ENCODE measurements at regions not wholly inside any gene's neighbourhood (a gene's known extent, or its start where the extent isn't known, plus 50 kb on each side); places are given as distances from the start of the nearest gene placed in this dataset.

DNA sequence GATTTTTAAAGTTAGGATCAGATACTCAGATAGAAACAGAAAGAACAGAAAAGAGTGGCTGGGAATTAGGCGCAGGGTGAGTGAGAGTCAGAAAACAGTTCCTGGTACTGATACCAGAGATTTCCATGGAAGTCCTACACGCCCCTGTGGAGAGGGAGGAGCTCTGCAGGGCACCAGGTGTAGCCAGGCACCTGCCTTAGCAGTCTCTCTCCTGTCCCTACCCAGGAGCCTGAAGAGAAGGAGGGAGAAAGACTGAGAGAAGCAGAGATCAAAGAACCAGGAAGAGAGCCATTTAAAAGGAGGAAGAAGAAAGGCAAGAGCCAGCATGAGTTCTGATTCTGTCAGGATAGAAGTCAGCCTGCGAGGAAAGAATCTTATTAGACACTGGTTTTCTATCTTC is 65.0 kb downstream of the CBLN1 start:
- DNase-seq = no peak

- no peak for DNase-seq
Observed at GRCh38 chr16:49213594-49213993, 68.0 kb downstream of the CBLN1 start.

- DNase-seq = no peak
Observed at GRCh38 chr16:49204191-49204590, 77.4 kb downstream of the CBLN1 start.

DNA sequence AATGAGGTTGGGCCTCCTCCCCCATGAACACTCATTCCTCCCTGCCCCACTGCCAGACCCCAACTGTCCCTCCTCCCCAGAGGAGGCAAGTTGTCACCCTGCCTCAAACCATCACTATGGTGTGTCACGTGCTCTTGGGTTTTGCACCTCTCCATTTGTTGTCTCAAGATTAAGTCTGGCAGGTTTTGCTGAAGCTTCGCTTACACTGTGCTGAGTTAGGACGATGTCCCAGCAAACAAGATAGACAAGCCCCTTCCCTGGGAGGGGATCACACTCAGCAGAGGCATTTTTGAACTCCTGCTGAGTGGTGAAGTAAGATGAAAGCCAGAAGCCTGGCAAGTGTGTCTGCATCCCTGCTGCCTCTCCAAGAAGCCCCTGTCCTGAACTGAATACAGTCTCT is 78.3 kb downstream of the CBLN1 start:
- no peak for DNase-seq

DNA sequence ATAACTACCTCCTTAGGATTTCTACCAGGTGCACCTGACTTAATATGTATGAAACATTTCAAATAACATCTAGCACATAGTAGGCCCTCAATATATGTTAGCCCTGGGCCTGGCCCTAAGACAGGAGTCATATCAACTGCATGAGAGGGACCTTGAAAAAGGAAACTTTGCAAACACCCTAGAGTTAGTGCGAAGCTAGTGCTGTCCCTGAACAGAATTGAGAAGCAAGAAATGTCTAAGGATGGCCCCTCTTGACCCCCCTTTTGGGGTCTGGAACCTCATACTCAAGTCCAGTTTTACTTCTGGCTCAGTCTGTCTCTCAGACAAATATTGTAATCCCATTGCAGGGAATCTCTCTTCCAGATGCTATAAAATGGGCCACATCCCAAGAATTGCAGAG is 80.5 kb downstream of the CBLN1 start:
- no peak for DNase-seq

DNA sequence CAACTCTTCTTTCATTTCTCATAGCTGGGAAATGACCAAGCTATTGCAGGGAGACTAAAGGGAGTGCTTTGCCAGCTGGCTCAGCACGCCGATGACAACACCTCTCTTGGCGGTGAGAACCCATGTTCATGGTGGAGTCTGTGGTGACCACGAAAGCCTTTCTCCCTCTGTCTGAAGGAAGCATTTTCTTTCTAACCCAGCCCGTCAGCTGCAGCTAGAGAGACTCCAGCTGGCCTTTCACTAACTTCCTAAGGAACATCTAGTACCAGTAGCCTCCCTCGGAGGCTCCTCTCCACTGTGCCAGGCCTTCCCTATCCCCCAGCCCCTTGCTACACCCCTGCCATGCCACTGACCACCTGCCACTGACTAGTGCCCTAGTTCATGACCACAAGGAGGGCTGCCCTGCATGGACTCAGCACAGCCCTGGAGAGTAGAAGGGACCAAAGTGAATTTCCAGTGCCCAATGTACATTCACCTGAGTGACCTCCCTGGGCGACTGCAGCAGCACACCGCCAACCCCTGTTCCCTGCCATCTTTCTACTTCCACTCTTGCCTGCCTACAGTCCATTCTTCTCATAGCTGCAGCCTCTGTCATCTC is 81.3 kb downstream of the CBLN1 start:
- DNase-seq = no peak

DNA sequence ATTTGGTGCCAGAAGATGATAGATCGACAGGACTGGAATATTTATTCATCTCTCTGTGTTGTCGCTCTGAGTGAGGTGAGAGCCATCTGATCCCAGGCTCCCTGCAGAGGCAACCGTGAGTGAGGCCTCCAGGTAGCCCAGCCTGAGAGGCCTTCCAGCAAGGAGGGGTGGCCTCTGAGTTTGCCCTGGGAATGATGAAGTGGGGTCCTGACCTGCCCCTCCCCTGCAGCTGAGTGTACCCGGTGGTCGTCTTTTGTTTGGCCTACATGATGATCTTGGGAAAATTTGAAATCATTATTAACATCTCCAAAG is 86.4 kb downstream of the CBLN1 start:
- no peak for DNase-seq

GRCh38 chr16:49194537-49195236 is 87.0 kb downstream of the CBLN1 start:
- DNase-seq = no peak

- DNase-seq = no peak
Observed at GRCh38 chr16:49193596-49193995, 88.0 kb downstream of the CBLN1 start.

- DNase-seq = no peak
Observed at GRCh38 chr16:49189286-49189685, 92.4 kb downstream of the CBLN1 start.

GRCh38 chr16:49183911-49184310 is 97.7 kb downstream of the CBLN1 start:
- DNase-seq = peak; percentile 15

- DNase-seq = no peak
Observed at GRCh38 chr16:49181791-49182518, 99.7 kb downstream of the CBLN1 start.

GRCh38 chr16:49179714-49180330 is 101.8 kb downstream of the CBLN1 start:
- DNase-seq = no peak

- DNase-seq = no peak
Observed at GRCh38 chr16:49168126-49168525, 113.5 kb downstream of the CBLN1 start.

- no peak for DNase-seq
Observed at GRCh38 chr16:49165025-49165424, 116.6 kb downstream of the CBLN1 start.

DNA sequence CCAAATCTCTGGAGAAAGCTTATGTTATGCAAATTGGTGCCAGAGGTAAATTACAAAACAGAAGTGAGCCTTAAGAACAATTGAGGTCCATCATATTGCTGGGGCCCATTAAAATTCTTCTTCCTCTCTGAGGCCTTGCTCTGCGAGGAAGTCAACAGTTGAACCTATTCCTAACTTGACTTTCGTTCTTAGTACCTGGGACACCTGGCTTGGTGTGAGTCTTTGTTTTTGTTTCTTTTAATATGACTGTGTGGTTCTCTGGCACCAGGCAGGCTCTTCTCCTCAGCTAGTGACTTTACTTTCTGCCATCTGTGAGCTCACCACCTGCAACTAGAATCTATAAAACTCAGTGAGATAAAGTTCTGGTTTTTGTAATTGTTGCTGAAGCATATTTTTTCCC is 120.4 kb downstream of the CBLN1 start:
- no peak for DNase-seq

DNA sequence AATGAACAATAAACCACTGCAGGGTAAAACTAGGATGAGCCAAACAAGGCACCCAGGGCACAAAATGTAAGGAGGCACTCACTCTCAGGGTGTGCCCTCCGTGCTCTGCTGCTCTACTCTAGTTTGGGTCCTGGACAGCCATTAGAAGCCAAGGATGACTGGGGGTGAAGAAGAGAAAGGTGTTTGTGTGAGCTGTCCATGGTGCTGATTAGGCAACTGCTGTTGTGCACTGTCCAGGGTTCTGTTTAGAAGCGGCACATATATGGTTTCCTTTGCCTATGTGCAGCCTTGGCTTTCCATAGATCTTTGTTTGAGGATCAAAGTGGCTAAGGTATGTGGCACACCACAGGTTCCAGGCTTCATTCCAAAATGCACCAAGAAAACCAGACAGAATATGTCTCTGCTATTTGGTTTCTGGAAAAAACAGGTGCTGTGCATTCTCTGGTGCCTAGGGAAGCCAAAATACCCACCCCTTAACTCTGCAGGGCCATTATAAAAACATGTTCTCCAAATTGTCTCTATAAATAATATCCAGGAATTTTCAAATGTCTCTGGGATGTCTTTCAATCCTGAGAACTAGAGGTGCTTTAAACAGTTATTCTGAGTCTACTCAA is 123.5 kb downstream of the CBLN1 start:
- DNase-seq = peak; percentile 26

DNA sequence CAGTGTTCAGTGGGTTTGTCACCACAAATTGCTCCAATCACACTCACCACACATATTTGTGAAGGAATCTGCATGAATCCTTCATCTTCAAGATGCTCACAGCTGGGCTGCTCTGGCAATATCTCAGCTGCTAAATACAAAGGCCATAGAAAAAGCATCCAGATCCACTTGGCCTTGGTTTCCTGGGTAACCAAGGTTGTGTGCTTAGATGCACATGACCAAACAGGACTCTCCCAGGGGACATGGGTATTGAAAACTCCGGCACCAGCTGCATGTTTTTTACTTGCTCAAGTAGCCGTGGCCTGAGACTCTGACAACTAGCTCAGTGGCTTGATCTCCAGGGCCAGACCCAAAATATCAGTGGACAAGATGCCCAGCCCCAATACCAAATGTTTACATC is 131.3 kb downstream of the CBLN1 start:
- no peak for DNase-seq

DNA sequence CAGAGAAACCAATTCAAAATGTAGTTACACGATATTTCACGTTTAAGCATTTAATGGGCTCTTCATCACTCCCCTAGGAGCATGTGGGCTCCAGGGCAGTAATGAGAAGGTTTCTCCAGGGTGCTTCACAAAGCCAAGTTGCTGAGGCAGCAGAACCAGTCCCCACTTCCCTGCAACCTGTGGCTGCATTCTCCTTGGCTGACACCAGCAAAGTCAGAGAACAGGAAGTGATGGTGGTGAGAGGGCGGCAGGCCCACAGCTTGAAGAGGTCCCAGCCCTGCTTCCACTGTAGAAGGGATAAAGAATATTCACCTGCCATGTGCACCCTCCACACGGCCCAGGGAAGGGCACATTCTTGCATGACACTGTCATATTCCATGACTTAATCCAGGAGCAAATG is 133.2 kb downstream of the CBLN1 start:
- DNase-seq = no peak

- no peak for DNase-seq
Observed at GRCh38 chr16:49140618-49141017, 141.0 kb downstream of the CBLN1 start.

- DNase-seq = no peak
Observed at GRCh38 chr16:49130397-49130796, 151.2 kb downstream of the CBLN1 start.

DNA sequence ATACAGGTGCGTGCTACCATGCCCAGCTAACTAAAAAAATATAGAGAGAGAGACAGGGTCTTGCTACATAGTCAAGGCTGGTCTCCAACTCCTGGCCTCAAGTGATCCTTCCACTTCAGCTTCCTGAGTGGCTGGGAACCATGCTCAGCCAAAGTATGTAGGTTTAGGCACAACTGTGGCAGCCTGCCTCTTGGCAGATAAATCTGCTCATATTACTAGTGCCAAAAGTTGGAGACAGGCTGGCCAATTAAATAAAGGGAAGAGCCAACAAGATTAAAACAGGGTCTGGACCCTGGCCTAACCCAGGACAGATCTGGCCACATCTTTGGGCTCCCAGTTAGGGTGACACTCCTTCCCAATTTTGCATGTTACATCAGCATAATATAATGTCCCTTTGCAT is 151.7 kb downstream of the CBLN1 start:
- no peak for DNase-seq

DNA sequence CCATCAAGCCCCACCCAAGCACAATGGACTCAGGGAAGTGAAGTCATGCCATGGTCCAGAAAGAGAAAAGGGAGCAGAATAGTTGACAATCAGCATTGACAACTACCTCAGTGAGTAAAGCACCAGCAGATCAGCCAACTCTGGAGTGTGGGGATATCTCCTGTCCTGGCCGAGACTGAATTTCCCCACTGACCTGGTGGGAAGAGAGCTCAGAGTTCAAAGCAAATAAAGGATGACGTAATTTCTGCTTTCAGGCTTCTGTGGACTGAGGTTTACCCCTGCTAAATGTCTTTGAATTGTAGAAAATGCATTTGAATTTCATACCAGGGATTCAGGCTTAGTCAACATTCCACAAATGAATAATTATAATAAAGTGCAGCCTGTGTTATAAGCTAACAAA is 152.9 kb downstream of the CBLN1 start:
- no peak for DNase-seq

DNA sequence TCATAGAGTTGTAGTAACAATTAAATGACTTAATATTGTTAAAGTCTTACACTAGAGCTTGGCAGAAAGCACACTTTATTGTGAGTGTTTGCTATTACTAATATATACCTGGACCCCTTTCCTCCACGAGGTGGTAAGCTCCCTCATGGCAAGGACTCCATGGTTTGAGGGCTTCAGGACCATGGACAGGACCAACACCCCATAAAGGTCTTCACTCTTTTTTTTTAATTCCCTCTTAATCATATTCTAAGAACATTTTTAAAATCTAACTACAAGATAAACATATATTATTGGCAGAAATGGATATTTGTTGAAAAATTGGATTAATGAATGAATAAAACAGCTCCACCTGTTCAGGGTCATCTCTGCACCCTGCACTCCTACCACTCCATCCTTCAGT is 154.5 kb downstream of the CBLN1 start:
- peak; percentile 5 for DNase-seq

Measured in hematopoietic multipotent progenitor cell treated with erythropoietin and hydrocortisone succinate and interleukin-3 and kit ligand, for 8 days (in vitro differentiated cells).